GM12864 (cell line): ENCODE measurements at regions not wholly inside any gene's neighbourhood (a gene's known extent, or its start where the extent isn't known, plus 50 kb on each side); places are given as distances from the start of the nearest gene placed in this dataset.

Source experiments
- DNase-seq: peaks from one replicate; pipeline ENCODE4 v3.0.0-alpha.2; 2011; ENCODE audit warnings: low read depth
- H3K4me3 ChIP-seq: 2 replicates; pipeline ENCODE4 v1.5.1; 2011; ENCODE audit warnings: mild to moderate bottlenecking, low read depth, low read length, control low read depth
- TF ChIP-seq, protein P1 (sequence below): IDR thresholded peaks from 2 replicates; pipeline ENCODE4 v1.5.1; 2011; ENCODE audit warnings: low read depth, mild to moderate bottlenecking, moderate library complexity, low read length, control low read depth, inconsistent platforms; ENCODE audit errors: missing control alignments

DNA sequence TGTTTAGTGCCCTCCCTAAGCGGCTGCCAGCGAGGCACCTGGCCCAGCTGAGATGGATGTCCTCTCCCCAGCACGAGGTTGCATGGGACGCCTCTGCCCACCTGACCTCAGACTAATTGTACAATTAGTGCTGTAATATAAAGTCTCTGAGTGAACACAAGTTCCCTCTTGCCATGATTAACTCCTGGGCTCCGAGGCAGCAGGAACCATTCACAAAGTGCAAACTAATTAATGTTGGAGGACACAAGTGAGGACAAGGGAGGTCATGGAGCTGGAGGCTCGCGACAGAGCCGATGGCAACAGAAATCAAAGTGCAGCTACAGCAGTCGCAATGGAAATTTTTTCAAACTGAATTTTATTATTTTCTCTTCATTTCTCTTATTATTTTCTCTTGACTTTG, 156.6 kb upstream of the ADARB2 start:
- TF ChIP-seq, protein P1, sequence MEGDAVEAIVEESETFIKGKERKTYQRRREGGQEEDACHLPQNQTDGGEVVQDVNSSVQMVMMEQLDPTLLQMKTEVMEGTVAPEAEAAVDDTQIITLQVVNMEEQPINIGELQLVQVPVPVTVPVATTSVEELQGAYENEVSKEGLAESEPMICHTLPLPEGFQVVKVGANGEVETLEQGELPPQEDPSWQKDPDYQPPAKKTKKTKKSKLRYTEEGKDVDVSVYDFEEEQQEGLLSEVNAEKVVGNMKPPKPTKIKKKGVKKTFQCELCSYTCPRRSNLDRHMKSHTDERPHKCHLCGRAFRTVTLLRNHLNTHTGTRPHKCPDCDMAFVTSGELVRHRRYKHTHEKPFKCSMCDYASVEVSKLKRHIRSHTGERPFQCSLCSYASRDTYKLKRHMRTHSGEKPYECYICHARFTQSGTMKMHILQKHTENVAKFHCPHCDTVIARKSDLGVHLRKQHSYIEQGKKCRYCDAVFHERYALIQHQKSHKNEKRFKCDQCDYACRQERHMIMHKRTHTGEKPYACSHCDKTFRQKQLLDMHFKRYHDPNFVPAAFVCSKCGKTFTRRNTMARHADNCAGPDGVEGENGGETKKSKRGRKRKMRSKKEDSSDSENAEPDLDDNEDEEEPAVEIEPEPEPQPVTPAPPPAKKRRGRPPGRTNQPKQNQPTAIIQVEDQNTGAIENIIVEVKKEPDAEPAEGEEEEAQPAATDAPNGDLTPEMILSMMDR: no peak
- DNase-seq: no peak
- H3K4me3 ChIP-seq: no peak overlapping the region

DNA sequence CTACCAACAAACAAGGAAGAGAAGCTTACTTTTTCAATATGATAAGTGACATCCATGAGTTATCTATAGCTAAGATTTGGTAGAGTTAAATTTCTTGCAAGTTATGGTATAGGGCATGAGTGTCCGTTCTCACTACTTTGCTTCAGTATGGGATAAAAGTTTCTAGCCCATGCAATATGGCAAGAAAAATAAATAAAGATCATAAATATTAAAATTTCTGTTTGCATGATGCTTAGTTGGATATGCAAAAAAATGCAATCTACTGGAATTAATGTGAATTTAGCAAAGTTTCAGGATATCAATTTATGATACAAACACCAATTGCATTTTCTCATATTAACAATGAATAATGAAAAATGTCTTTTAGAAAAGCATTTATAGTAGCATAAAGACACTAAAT, 148.7 kb upstream of the ADARB2 start:
- TF ChIP-seq, protein P1: no peak
- no peak for DNase-seq
- H3K4me3 ChIP-seq: no peak overlapping the region

DNA sequence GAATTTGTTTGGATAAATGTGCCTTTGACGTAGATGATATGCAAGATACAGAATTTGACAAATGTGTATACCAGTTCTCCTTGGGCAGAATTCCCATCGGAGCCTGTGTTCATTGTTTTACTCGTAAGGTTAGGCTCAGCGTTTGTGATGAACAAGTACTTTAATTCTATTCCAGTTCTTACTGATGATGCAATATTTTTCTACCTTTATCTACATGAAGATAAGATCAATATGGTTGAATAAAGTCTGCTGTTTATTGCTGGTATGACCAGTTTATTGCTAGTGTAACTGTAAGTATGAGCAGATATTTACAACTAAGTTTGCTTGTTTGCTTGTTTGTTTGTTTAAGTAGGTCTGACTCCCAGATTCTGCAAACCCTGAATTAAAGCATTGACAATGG, 145.4 kb upstream of the ADARB2 start:
- no peak for DNase-seq
- no peak overlapping the region for H3K4me3 ChIP-seq
- TF ChIP-seq, protein P1: no peak

GRCh38 chr10:1882180-1882579, 144.9 kb upstream of the ADARB2 start:
- no peak overlapping the region for H3K4me3 ChIP-seq
- TF ChIP-seq, protein P1: no peak

DNA sequence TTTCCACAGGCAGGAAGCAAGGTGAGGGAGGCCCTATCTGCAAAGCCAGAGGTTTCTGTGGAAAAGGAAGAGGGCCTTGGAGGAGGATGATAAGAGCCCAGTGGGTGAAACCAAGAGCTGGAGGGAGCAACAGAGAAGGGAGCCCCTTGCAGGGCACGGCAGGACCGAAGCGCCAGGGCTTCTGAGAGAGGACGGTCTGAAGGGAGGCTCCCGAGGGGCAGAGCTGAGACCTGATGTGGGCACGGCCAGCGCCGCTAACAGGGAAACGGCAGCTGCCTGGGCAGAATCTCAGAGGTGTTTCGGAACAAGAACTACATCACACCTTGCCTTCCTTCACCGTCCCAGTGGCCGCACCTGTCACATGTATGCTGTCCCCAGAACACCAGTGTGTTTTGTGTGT, 144.3 kb upstream of the ADARB2 start:
- TF ChIP-seq, protein P1: no peak
- DNase-seq: no peak
- no peak overlapping the region for H3K4me3 ChIP-seq

More at GRCh38 chr10:1882180-1882579, 144.9 kb upstream of the ADARB2 start:
- DNase-seq: no peak

DNA sequence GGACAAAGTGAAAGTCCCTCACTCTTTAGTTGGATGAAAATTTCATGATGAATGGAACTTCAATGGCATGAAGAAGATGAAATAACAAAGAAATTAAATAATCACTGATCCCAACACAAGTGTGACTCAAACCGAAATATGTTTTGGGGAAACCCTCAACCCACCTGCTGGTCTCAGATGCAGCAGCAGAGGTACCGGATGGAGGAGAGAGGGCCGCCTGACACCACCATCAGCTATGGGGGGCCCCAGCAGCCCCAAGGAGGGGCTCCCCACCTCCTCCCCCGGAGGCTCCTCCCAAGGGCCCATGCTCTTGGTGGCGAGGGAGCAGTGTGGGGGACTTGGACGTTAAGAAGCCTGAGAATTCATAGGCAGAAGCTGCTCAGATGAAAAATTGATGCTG, 137.2 kb upstream of the ADARB2 start:
- no peak overlapping the region for H3K4me3 ChIP-seq
- TF ChIP-seq, protein P1: no peak
- DNase-seq: no peak

DNA sequence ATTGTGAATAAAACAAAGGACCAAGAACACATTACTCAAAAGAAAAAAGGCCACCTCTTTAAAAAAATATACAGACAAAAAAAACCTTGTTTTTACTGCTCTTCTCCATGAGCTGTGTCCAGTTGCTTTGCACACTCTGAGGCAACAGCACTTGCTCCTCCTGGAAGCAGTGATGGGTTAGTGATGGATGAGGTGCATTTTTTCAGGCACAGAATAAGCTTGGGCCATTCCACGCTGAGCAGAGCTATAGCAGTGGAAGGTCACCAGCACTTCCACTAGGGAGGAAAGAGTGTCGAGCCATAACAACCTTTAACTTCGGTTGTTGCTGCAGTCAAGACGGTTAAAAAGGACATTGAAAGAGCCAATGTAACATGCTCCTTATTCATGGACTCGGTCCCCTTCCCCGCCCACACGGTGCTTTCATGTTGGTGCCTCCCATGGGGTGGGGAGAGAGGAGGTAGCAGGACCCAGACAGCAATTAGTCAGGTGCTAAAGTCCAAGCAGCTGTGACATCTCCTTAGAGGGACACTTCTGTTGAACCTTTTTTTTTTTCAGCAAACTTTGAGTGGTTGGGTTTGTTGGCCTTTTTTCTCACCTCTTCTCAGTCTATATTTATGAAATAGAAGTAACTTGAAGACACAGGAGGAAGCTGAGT, 136.5 kb upstream of the ADARB2 start:
- H3K4me3 ChIP-seq: no peak overlapping the region
- no peak for DNase-seq
- TF ChIP-seq, protein P1: no peak
